H9 (cell line): ENCODE measurements at regions not wholly inside any gene's neighbourhood (a gene's known extent, or its start where the extent isn't known, plus 50 kb on each side); places are given as distances from the start of the nearest gene placed in this dataset.

Experiments used
- DNase-seq: peaks from one replicate; pipeline ENCODE4 v3.0.0-alpha.2; 2017
- H2AFZ ChIP-seq: one replicate; pipeline ENCODE4 v1.6.1; 2013; ENCODE audit warnings: mild to moderate bottlenecking, low read length, control low read depth, moderate library complexity
- H2AK5ac ChIP-seq: 2 replicates; pipeline ENCODE4 v1.6.1; 2013; ENCODE audit warnings: low read length, control low read depth, mixed read lengths; ENCODE audit not compliant: insufficient read length
- H2BK120ac ChIP-seq: one replicate; pipeline ENCODE4 v1.6.1; 2013; ENCODE audit warnings: low read depth, mild to moderate bottlenecking, low read length, control low read depth, inconsistent platforms; ENCODE audit not compliant: poor library complexity, severe bottlenecking
- H2BK12ac ChIP-seq: 2 replicates; pipeline ENCODE4 v1.6.1; 2013; ENCODE audit warnings: low read length, control low read depth, mixed read lengths, low read depth; ENCODE audit not compliant: insufficient read length
- H2BK15ac ChIP-seq: 2 replicates; pipeline ENCODE4 v1.6.1; 2013; ENCODE audit warnings: low read depth, low read length, control low read depth
- H2BK20ac ChIP-seq: one replicate; pipeline ENCODE4 v1.6.1; 2013; ENCODE audit warnings: low read depth, mild to moderate bottlenecking, low read length, control low read depth, inconsistent platforms; ENCODE audit not compliant: poor library complexity, severe bottlenecking
- H2BK5ac ChIP-seq: 2 replicates; pipeline ENCODE4 v1.6.1; 2013; ENCODE audit warnings: low read length, control low read depth, mixed read lengths; ENCODE audit not compliant: insufficient read length
- H3K14ac ChIP-seq: 2 replicates; pipeline ENCODE4 v1.6.1; 2013; ENCODE audit warnings: low read length, control low read depth; ENCODE audit not compliant: insufficient read depth
- H3K18ac ChIP-seq: 2 replicates; pipeline ENCODE4 v1.6.1; 2013; ENCODE audit warnings: low read depth, mild to moderate bottlenecking, mixed read lengths, low read length, control low read depth; ENCODE audit not compliant: insufficient read length
- H3K23ac ChIP-seq: 2 replicates; pipeline ENCODE4 v1.6.1; 2013; ENCODE audit warnings: low read length, control low read depth, mixed read lengths, low read depth; ENCODE audit not compliant: insufficient read length
- H3K23me2 ChIP-seq: 2 replicates; pipeline ENCODE4 v1.6.1; 2013; ENCODE audit warnings: low read depth, mild to moderate bottlenecking, mixed read lengths, low read length, control low read depth; ENCODE audit not compliant: insufficient read length, poor library complexity, severe bottlenecking
- H3K27ac ChIP-seq: 2 replicates; pipeline ENCODE4 v1.5.1; 2013; ENCODE audit warnings: low read length, control low read depth, mixed read lengths, low read depth; ENCODE audit not compliant: insufficient read length
- H3K27me3 ChIP-seq: 2 replicates; pipeline ENCODE4 v1.6.1; 2013; ENCODE audit warnings: low read length, control low read depth, inconsistent platforms; ENCODE audit not compliant: insufficient read depth
- H3K4ac ChIP-seq: 2 replicates; pipeline ENCODE4 v1.6.1; 2013; ENCODE audit warnings: low read depth, mild to moderate bottlenecking, control low read depth, inconsistent platforms, low read length, moderate library complexity
- H3K4me1 ChIP-seq: 2 replicates; pipeline ENCODE4 v1.6.1; 2013; ENCODE audit warnings: low read length, control low read depth, inconsistent platforms; ENCODE audit not compliant: insufficient read depth
- H3K4me2 ChIP-seq: 2 replicates; pipeline ENCODE4 v1.6.1; 2013; ENCODE audit warnings: low read length, control low read depth, mixed read lengths; ENCODE audit not compliant: insufficient read length, insufficient read depth
- H3K56ac ChIP-seq: 2 replicates; pipeline ENCODE4 v1.6.1; 2013; ENCODE audit warnings: low read depth, mild to moderate bottlenecking, mixed read lengths, low read length, control low read depth; ENCODE audit not compliant: insufficient read length
- H3K79me1 ChIP-seq: 2 replicates; pipeline ENCODE4 v1.6.1; 2013; ENCODE audit warnings: low read depth, mild to moderate bottlenecking, moderate library complexity, low read length, control low read depth, inconsistent platforms; ENCODE audit not compliant: insufficient read depth, poor library complexity, severe bottlenecking
- H3K79me2 ChIP-seq: 2 replicates; pipeline ENCODE4 v1.6.1; 2013; ENCODE audit warnings: low read length, control low read depth, inconsistent platforms; ENCODE audit not compliant: insufficient read depth
- H3K9ac ChIP-seq: 2 replicates; pipeline ENCODE4 v1.6.1; 2013; ENCODE audit warnings: low read length, control low read depth, mixed read lengths; ENCODE audit not compliant: insufficient read length; ENCODE audit errors: extremely low read depth
- H3K9me3 ChIP-seq: one replicate; pipeline ENCODE4 v1.6.1; 2013; ENCODE audit warnings: low read depth, low read length, inconsistent platforms; ENCODE audit not compliant: control insufficient read depth
- H3T11ph ChIP-seq: one replicate; pipeline ENCODE4 v1.6.1; 2013; ENCODE audit warnings: mild to moderate bottlenecking, low read length, control low read depth, inconsistent platforms
- H4K20me1 ChIP-seq: one replicate; pipeline ENCODE4 v1.6.1; 2013; ENCODE audit not compliant: control insufficient read depth, insufficient read length, insufficient read depth
- H4K5ac ChIP-seq: 2 replicates; pipeline ENCODE4 v1.6.1; 2013; ENCODE audit warnings: low read depth, mild to moderate bottlenecking, mixed read lengths, low read length, control low read depth; ENCODE audit not compliant: insufficient read length
- H4K8ac ChIP-seq: replicated peaks from 2 replicates; pipeline ENCODE4 v1.6.1; 2013; ENCODE audit warnings: low read length, control low read depth, mixed read lengths, low read depth; ENCODE audit not compliant: insufficient read length
- H4K91ac ChIP-seq: 2 replicates; pipeline ENCODE4 v1.6.1; 2013; ENCODE audit warnings: low read depth, mild to moderate bottlenecking, moderate library complexity, mixed read lengths, low read length, control low read depth; ENCODE audit not compliant: insufficient read length
- H3K27ac Mint-ChIP-seq, 3 experiments: 2 replicates in 2 of 3; 3 replicates in 1 of 3; pipeline ENCODE4 v1.8.0; 2020 to 2021; ENCODE audit warnings: mixed read lengths in 3 of 3, mild to moderate bottlenecking in 1 of 3, moderate library complexity in 1 of 3
- H3K27me3 Mint-ChIP-seq: 2 replicates; pipeline ENCODE4 v1.8.0; 2021; ENCODE audit warnings: low read depth, mild to moderate bottlenecking, moderate library complexity, mixed read lengths
- H3K36me3 Mint-ChIP-seq, 3 experiments: 2 replicates in 2 of 3; 3 replicates in 1 of 3; pipeline ENCODE4 v1.8.0; 2020 to 2021; ENCODE audit warnings: low read depth in 3 of 3, mixed read lengths in 3 of 3; ENCODE audit not compliant: insufficient read depth in 1 of 3
- H3K4me1 Mint-ChIP-seq, 2 experiments: 2 replicates each; pipeline ENCODE4 v1.8.0; 2020; ENCODE audit warnings: mixed read lengths in 2 of 2
- H3K4me3 Mint-ChIP-seq, 2 experiments: 2 replicates in 1 of 2; 3 replicates in 1 of 2; pipeline ENCODE4 v1.8.0; 2020 to 2021; ENCODE audit warnings: mild to moderate bottlenecking in 2 of 2, mixed read lengths in 2 of 2, moderate library complexity in 1 of 2
- H3K9me3 Mint-ChIP-seq, 2 experiments: 2 replicates in 1 of 2; 3 replicates in 1 of 2; pipeline ENCODE4 v1.8.0; 2020; ENCODE audit warnings: mild to moderate bottlenecking in 2 of 2, mixed read lengths in 2 of 2, moderate library complexity in 1 of 2
- WGBS: extraction: QIAGEN DNeasy Blood & Tissue Kit; methylation state at CpG from one replicate; pipeline ENCODE4 v1.1.7; 2013; ENCODE audit warnings: missing lambda C conversion rate, low lambda C conversion rate, mixed read lengths; ENCODE audit not compliant: insufficient read length; ENCODE audit errors: extremely low coverage; 5-methylcytosine and 5-hydroxymethylcytosine counted together
- TF ChIP-seq, protein P1 (sequence below): fragments of 200-600 bp; sonication (generic); conservative IDR thresholded peaks from 3 replicates; pipeline ENCODE4 v1.8.0; 2021; ENCODE audit warnings: antibody characterized with exemption, mild to moderate bottlenecking

DNA sequence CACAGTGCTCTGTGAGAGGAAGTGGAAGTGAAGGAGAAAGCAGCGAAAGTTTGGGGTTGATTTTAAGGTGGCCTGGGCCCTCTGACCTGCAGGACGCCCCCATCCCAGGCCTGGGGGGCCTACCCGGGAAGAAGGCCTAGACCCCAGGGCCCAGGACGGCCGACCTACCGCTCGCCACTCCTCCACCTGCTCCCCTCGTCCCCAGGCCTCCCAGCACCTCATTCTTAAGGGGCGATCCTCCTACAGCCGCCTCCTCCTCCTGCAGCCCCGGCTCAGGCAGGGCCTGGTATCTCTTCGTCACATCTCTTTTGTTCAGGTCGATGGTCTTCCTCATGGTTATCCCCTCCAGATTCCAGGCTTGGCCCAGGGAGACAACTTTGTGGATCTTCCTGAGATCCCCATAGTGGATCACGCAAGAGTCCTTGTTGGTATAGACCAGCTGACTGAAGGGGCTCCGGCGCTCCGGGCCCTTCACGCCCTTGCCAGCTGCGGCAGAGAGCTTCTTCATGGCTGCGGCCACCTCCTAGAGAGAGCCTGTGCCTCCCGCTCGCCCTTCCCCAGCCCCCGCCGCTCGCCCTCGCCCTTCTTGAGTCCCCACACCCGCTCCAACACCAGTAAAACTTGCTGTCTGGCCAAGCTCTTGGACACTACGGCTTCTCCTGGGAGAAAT, 117.5 kb downstream of the OR13A1 start:
- Histone ChIP-seq H3K23ac (no peak overlapping the region), H4K91ac (no peak overlapping the region), H3K4ac (no peak overlapping the region), H4K20me1 (no peaks in the 10 kb centered on the region), H2BK12ac (no peak overlapping the region), H3K4me2 (no peak overlapping the region), H3K14ac (no peak overlapping the region; the same call in 1 of the 2 replicates), H2AK5ac (no peak overlapping the region), H3K27me3 (no peaks in the 10 kb centered on the region), H2BK20ac (no peak overlapping the region), H2AFZ (no peak overlapping the region), H3K27ac (no peak overlapping the region), H3K18ac (no peak overlapping the region), H3K79me1 (no peaks in the 10 kb centered on the region), H3K9ac (no peak overlapping the region), H3K4me1 (no peaks in the 10 kb centered on the region), H3T11ph (no peak overlapping the region), H4K5ac (no peak overlapping the region), H2BK15ac (no peak overlapping the region), H4K8ac (no peak overlapping the region), H3K9me3 (no peaks in the 10 kb centered on the region), H3K79me2 (no peaks in the 10 kb centered on the region), H3K23me2 (no peaks in the 10 kb centered on the region), H2BK5ac (no peak overlapping the region), H2BK120ac (no peak overlapping the region), H3K56ac (no peak overlapping the region)
- no CpG with 5 or more reads among the region's 28 CpGs for WGBS
- no peak overlapping the region; a peak in 1 of 7 replicates for H3K27ac Mint-ChIP-seq
- TF ChIP-seq, protein P1, sequence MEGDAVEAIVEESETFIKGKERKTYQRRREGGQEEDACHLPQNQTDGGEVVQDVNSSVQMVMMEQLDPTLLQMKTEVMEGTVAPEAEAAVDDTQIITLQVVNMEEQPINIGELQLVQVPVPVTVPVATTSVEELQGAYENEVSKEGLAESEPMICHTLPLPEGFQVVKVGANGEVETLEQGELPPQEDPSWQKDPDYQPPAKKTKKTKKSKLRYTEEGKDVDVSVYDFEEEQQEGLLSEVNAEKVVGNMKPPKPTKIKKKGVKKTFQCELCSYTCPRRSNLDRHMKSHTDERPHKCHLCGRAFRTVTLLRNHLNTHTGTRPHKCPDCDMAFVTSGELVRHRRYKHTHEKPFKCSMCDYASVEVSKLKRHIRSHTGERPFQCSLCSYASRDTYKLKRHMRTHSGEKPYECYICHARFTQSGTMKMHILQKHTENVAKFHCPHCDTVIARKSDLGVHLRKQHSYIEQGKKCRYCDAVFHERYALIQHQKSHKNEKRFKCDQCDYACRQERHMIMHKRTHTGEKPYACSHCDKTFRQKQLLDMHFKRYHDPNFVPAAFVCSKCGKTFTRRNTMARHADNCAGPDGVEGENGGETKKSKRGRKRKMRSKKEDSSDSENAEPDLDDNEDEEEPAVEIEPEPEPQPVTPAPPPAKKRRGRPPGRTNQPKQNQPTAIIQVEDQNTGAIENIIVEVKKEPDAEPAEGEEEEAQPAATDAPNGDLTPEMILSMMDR = no peak
- H3K4me1 Mint-ChIP-seq = no peaks in the 10 kb centered on the region
- no peak for DNase-seq
- no peaks in the 10 kb centered on the region for H3K36me3 Mint-ChIP-seq
- no peaks in the 10 kb centered on the region for H3K9me3 Mint-ChIP-seq
- H3K27me3 Mint-ChIP-seq = no peaks in the 10 kb centered on the region
- no peak overlapping the region for H3K4me3 Mint-ChIP-seq
